CD4-positive, alpha-beta T cell (primary cell): ENCODE measurements at regions not wholly inside any gene's neighbourhood (a gene's known extent, or its start where the extent isn't known, plus 50 kb on each side); places are given as distances from the start of the nearest gene placed in this dataset.

Experiments
- ATAC-seq: fragments of 200-7000 bp; cut with Tn5 transposase; one replicate; pipeline ENCODE4 v1.10.0; 2022; ENCODE audit warnings: mild to moderate bottlenecking; ENCODE audit not compliant: poor library complexity
- CTCF ChIA-PET: fragments of 350-600 bp; sonication (Branson Sonifier 250); formaldehyde crosslinking; loops from one replicate; lab custom pipeline; 2021; ENCODE audit warnings: antibody characterized with exemption, inconsistent platforms; lab: Charles Lee
- POLR2A ChIA-PET: fragments of 350-600 bp; sonication (Branson Sonifier 250); formaldehyde crosslinking; loops from one replicate; lab custom pipeline; 2021; ENCODE audit warnings: antibody characterized with exemption, inconsistent platforms; lab: Charles Lee
- DNase-seq, 14 experiments: peaks; one replicate each; pipeline ENCODE4 v3.0.0-alpha.2; 2013 to 2020; ENCODE audit warnings: mixed read lengths in 2 of 14
- H3K27ac ChIP-seq, 2 donors: one replicate each; pipeline versions ENCODE4 v1.5.1 to v1.7.0; 2013; ENCODE audit warnings: low read length in 2 of 2, low read depth in 1 of 2, mild to moderate bottlenecking in 1 of 2
- H3K27me3 ChIP-seq, 2 experiments: 1 replicate in 1 of 2; 2 replicates in 1 of 2; pipeline versions ENCODE4 v1.6.1 to v1.7.0; 2013; ENCODE audit warnings: low read length in 2 of 2, control low read depth in 1 of 2, mild to moderate bottlenecking in 1 of 2, moderate library complexity in 1 of 2; ENCODE audit not compliant: insufficient read depth in 2 of 2, control insufficient read depth in 1 of 2
- H3K36me3 ChIP-seq: one replicate; pipeline ENCODE4 v1.6.1; 2013; ENCODE audit warnings: low read length, control low read depth; ENCODE audit not compliant: insufficient read depth
- H3K4me1 ChIP-seq: one replicate; pipeline ENCODE4 v1.6.1; 2013; ENCODE audit warnings: low read length, control low read depth; ENCODE audit not compliant: insufficient read depth
- H3K4me3 ChIP-seq: one replicate; pipeline ENCODE4 v1.5.1; 2013; ENCODE audit warnings: mild to moderate bottlenecking, low read length, moderate library complexity
- H3K9me3 ChIP-seq, 2 experiments: 1 replicate in 1 of 2; 2 replicates in 1 of 2; pipeline versions ENCODE4 v1.6.1 to v1.7.0; 2013; ENCODE audit warnings: low read length in 2 of 2, mild to moderate bottlenecking in 2 of 2, control low read depth in 1 of 2, moderate library complexity in 1 of 2; ENCODE audit not compliant: control insufficient read depth in 1 of 2, insufficient read depth in 1 of 2
- H3K27ac Mint-ChIP-seq: one replicate; pipeline ENCODE4 v1.8.0; 2020; ENCODE audit warnings: mixed read lengths
- H3K27me3 Mint-ChIP-seq: one replicate; pipeline ENCODE4 v1.8.0; 2021; ENCODE audit warnings: mixed read lengths
- H3K36me3 Mint-ChIP-seq: one replicate; pipeline ENCODE4 v1.8.0; 2021; ENCODE audit warnings: low read depth, mixed read lengths
- H3K4me1 Mint-ChIP-seq: one replicate; pipeline ENCODE4 v1.8.0; 2021; ENCODE audit warnings: low read depth, mixed read lengths
- H3K4me3 Mint-ChIP-seq: one replicate; pipeline ENCODE4 v1.8.0; 2020; ENCODE audit warnings: mild to moderate bottlenecking, mixed read lengths
- H3K9me3 Mint-ChIP-seq: one replicate; pipeline ENCODE4 v1.8.0; 2020; ENCODE audit warnings: mixed read lengths
- intact Hi-C, 2 experiments: fragments of 100-400 bp; cut with DNase I in 1 of 2; cut with micrococcal nuclease in 1 of 2; formaldehyde crosslinking; loops; one replicate each; pipeline versions ENCODE4 v1.15.1 to v1.9.0; 2023 to 2025; cut with DNase I, micrococcal nuclease
- TF ChIP-seq, protein P1 (sequence below): fragments of 200-600 bp; IDR thresholded peaks from one replicate; pipeline ENCODE4 v1.8.0; 2022; ENCODE audit warnings: antibody characterized with exemption, mild to moderate bottlenecking

DNA sequence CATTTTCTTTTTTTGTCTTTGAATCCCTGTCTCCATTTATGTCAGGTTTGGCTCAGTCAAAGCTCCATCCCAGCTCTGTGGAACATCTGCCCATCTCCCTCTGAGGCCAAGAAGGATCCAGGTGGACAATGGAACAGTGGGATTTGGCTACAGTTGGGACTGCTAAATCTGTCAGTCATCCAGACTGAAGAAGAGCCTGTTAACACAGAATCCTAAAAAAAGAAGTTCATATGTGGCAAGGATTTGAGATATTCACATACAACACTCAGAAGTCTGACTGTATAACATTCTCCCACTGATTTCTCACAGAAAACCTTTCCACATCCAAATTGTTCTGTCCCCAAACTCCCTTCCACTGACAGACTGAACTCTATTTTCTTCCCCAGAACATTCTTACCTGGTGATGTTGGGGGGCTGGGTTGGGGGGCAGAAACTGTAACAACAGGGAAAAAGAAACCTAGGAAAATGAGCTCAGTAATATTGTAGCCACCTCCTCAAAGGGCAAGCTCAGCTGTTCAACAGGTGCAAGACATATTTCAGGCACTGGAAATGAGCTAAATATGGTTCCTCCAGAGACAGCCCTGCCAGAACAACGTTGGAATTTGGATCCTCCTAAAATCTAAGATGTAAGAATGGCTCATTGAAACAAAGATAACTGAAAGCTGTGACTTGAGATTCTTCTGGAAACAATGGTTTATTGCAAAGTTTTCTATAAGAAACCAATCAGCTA lies 301.5 kb upstream of the CDH5 start:
- no peaks in the 10 kb centered on the region for H3K9me3 Mint-ChIP-seq
- Histone ChIP-seq H3K4me3 (no peak overlapping the region), H3K9me3 (no peaks in the 10 kb centered on the region), H3K27me3 (peaks cover 0 to 3% of the 10 kb centered on the region in 2 experiments), H3K27ac (no peak overlapping the region), H3K36me3 (no peaks in the 10 kb centered on the region), H3K4me1 (no peaks in the 10 kb centered on the region)
- no peak overlapping the region for H3K4me3 Mint-ChIP-seq
- H3K36me3 Mint-ChIP-seq = no peaks in the 10 kb centered on the region
- TF ChIP-seq, protein P1, sequence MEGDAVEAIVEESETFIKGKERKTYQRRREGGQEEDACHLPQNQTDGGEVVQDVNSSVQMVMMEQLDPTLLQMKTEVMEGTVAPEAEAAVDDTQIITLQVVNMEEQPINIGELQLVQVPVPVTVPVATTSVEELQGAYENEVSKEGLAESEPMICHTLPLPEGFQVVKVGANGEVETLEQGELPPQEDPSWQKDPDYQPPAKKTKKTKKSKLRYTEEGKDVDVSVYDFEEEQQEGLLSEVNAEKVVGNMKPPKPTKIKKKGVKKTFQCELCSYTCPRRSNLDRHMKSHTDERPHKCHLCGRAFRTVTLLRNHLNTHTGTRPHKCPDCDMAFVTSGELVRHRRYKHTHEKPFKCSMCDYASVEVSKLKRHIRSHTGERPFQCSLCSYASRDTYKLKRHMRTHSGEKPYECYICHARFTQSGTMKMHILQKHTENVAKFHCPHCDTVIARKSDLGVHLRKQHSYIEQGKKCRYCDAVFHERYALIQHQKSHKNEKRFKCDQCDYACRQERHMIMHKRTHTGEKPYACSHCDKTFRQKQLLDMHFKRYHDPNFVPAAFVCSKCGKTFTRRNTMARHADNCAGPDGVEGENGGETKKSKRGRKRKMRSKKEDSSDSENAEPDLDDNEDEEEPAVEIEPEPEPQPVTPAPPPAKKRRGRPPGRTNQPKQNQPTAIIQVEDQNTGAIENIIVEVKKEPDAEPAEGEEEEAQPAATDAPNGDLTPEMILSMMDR = no peak
- peaks cover 37% of the 10 kb centered on the region for H3K27me3 Mint-ChIP-seq
- POLR2A ChIA-PET = no interaction called here
- CTCF ChIA-PET = no interaction called here
- H3K27ac Mint-ChIP-seq = no peak overlapping the region
- DNase-seq (no peak), ATAC-seq (no peak)
- no peaks in the 10 kb centered on the region for H3K4me1 Mint-ChIP-seq
- intact Hi-C loops = no loop called here

DNA sequence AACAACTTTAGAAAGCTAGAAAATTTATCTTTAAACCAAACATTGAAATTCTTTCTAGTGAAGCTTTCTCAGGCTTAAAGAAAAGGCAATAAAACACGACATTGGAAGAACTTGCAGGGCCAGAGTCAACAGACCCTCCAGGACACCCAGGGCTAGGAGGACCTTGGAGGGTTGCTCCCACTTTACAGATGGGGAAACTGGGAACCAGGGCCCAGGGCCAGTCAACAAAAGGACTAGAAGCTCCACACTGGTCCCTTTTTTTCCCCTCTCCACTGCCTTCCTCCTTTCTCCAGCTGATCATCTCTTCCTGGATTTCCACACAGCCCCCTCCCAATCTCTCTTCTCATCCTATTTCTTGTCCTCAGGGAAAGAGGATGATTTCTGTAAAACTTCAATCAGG lies 307.7 kb upstream of the CDH5 start:
- Histone ChIP-seq H3K4me3 (no peak overlapping the region), H3K36me3 (no peaks in the 10 kb centered on the region), H3K27me3 (peaks cover 0 to 3% of the 10 kb centered on the region in 2 experiments), H3K9me3 (no peaks in the 10 kb centered on the region), H3K4me1 (no peaks in the 10 kb centered on the region), H3K27ac (no peak overlapping the region)
- H3K27me3 Mint-ChIP-seq = peaks cover 20% of the 10 kb centered on the region
- ATAC-seq (no peak), DNase-seq (no peak)
- TF ChIP-seq, protein P1 = no peak
- H3K27ac Mint-ChIP-seq = no peak overlapping the region
- H3K36me3 Mint-ChIP-seq = no peaks in the 10 kb centered on the region
- intact Hi-C loops = no loop called here
- H3K4me3 Mint-ChIP-seq = no peak overlapping the region
- ChIA-PET POLR2A (no interaction called here), CTCF (no interaction called here)
- H3K4me1 Mint-ChIP-seq = no peaks in the 10 kb centered on the region
- no peaks in the 10 kb centered on the region for H3K9me3 Mint-ChIP-seq

DNA sequence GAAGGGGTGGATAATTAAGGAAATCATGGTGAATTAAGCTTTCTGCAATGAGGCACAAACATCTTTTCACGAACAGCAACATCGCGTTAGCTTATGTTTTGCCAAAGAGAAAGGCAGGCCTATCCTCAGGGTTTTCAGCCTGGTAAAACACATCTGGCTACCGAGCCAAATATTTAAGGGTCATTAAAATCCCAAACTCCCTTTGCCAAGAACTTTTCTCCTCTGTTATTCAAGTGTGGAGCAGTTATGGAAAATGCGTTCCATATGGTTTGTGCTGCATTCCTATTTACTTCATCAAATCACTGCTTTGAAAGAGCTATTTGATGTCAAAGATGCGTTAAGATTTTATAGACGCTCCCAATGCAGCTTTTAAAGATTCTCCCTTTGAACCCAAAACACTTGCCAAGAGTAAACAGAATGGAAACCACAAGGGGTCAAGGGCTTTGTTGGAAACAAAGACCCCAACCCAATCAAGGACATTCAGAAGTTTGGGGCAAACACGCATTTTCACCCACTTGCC lies 308.3 kb upstream of the CDH5 start:
- Histone ChIP-seq H3K4me3 (no peak overlapping the region), H3K9me3 (no peaks in the 10 kb centered on the region), H3K27me3 (no peaks in the 10 kb centered on the region), H3K36me3 (no peaks in the 10 kb centered on the region), H3K27ac (no peak overlapping the region), H3K4me1 (no peaks in the 10 kb centered on the region)
- Mint-ChIP-seq H3K36me3 (no peaks in the 10 kb centered on the region), H3K27me3 (peaks cover 20% of the 10 kb centered on the region), H3K9me3 (no peaks in the 10 kb centered on the region), H3K4me1 (no peaks in the 10 kb centered on the region), H3K27ac (no peak overlapping the region), H3K4me3 (no peak overlapping the region)
- CTCF ChIA-PET = no interaction called here
- DNase-seq = no peak
- POLR2A ChIA-PET = no interaction called here
- ATAC-seq = no peak
- TF ChIP-seq, protein P1 = no peak
- intact Hi-C loops = no loop called here
